Tongue (tissue), 1 donor: ENCODE measurements at regions not wholly inside any gene's neighbourhood (a gene's known extent, or its start where the extent isn't known, plus 50 kb on each side); places are given as distances from the start of the nearest gene placed in this dataset.
A peak's percentile ranks its signal among the peaks of the same experiment; 100 is the strongest.

Experiments
- DNase-seq: peaks from one replicate; pipeline ENCODE4 v3.0.0-alpha.2; 2015

DNA sequence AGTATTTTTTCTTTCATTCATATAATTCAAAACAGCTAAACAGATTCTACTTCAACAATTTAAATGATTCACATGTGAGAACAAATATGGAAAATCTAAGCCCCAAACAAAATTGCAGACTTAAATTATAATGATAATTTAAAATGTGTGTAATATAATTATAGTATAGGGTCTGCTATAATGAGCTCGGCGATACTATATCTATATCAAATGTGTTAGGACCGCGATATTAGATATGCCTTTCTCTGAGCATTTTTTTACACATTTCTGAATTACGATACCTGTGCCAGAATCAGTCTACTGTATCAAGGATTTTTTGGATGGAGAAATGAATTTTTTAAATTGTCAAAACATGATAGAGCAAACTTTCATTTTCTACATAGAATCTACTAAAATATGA is 808.8 kb upstream of the POU3F3 start:
- DNase-seq: no peak

DNA sequence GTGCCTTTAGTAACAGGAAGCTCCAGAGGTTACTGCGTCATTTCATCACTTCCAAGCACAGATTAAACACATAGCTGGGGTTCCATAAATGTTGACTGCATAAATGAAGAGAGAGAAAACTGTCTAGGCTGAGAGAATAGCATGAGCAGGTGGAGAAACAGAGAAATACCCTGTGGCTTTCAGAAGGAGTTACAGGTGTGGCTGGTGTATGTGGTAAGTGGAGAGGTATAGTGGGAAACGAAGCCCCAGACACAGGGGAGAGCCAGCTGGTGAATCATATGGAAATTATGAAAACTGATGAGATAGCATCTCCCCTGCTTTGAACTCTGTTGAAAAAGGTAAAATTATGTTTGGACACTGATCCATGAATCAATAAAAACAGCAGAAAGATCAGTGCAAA is 807.4 kb upstream of the POU3F3 start:
- no peak for DNase-seq

DNA sequence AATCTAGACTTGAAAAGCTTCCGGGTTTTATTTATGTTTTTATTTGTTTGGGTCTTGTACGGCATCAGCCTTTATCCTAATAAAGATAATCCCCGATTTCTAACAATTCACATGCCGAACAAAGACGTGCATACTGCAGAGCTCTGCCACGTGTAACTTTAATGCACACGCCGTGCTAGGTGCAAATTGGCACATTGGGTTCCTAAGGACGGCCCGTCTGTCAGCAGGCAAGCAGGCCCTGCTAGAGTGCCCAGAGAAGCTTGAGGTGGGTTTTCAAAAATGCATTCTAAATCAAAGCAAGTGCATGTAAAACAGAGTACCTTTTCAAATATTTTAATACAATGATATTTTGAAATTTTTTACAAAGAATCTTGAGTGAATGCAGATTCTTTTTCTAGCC is 806.4 kb upstream of the POU3F3 start:
- DNase-seq: no peak

DNA sequence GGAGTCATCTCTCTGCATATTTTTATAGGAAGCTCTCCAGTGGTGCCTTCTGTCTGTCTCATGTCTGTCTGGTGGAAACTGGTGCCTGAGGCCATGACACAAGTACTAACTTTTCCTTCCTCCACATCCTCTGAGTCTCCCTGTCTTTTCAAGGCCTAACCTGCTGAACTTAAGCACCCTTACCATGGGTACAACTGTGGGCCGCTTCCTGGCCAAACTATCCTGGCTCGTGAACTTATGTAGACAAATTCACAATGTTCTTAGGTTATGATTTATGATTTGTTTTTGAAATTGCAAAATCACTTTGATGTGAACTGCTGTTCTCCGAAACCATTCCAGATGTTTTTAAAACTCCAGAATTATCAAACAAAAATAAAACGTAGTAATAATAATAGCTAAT is 804.5 kb upstream of the POU3F3 start:
- DNase-seq: no peak

DNA sequence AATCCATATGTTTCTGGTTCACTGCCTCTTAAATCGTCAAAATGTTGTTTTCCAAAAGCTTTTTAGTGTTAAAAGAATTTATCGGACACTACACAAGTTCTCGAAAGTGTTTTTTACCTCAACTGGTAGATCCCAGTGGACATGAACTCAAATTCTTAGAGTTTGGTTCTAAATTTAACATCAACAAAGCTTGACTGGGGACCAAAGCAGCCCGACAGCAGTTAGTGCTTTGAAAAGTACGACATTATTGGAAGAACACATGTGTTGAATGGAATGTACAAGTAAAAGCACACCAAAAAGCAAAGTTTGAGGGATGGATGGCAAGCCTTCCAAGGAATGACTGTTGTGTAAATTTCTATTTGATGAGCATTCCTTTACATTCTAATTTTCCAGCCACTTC is 803.9 kb upstream of the POU3F3 start:
- peak; percentile 62 for DNase-seq

DNA sequence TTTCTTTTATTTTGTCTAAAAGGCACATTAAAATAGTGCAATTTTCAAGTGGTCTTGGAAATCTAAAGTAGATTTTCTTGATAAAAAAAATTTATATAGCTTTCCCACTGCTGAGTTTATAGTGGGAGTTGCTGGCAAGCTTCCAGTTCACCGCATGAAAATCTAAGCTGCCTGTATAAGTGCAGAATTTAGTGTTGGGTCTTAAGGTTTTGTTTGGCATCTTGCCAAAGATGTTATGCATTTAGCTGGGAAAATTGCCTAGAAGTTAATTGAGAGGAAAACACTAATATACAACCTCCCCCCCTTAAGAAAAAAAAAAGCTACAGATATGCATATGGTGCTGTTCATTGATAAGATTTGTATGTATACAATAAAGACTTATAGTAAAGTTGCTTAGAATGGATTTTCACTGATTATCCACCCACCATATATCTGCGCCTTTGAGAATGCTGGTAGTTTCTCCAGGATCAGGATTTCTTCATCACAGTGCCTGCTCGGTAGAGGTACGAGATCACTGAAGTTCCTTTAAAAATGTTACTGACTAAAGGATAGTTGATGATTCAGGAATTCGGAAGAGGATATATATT is 803.2 kb upstream of the POU3F3 start:
- peak; percentile 41 for DNase-seq

DNA sequence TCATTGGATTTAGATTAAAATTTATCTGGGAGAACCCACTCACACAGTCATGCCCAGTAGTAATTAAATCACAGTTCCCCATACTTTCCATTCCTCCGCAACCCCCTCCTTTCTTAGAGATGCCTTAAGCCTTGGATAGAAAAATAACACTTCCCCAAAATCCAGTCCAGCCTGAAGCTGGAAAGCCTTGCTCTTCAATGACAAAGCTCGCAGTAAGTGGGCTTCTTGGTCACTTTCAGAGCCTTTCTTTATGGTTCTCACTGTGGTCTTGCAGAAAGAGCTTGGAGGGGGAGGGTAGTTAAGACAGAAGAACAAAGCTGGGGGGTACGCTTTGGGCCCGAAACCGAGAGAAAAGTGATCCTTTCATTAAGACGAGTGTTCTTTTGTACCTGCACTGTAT is 802.1 kb upstream of the POU3F3 start:
- DNase-seq: no peak

DNA sequence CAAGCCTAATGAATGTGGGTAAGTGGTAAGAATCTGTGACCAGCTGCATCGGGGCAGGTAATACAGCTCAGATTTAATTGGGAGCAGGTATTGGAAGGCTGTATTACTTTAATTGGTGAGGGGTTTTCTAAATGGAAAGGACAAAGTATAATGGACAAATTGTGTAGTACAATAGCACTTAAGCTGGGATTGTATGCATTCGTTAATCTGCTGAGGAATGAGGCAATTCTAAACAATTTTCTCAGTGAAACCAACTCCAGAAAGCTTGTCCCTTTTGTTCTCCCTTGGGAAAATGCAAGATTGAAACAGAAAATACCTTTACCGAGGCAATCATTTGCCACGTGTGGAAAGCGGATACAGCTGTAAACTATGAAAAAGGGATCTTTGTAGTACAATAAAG is 801.6 kb upstream of the POU3F3 start:
- no peak for DNase-seq

DNA sequence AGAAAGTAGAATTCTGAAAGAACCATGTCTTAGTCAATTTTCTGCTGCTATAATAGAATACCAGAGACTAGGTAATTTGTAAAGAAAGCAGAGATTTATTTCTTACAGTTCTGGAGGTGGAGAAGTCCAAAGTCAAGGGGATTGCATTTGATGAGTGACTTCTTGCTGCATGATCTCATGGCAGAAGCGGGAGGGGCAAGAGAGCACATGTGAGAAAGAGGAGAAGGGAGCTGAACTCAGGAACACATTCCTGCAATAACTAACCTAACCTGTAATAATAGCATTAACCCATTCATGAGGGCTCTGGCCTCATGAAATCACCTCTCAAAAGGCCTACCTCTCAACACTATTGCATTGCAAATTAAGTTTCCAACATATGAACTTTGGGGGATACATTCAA is 797.5 kb upstream of the POU3F3 start:
- DNase-seq: no peak

DNA sequence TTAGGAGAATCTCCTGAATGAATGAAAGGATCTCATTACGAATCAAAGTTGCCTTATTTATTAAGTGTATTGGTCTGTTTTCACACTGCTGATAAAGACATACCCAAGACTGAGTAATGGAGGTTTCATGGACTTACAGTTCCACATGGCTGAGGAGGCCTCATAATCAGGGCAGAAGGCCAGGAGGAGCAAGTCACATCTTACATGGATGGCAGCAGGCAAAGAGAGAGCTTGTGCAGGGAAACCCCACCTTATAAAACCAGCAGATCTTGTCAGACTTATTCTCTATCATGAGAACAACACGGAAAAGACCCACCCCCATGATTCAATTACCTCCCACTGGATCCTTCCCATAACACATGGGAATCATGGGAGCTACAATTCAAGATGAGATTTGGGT is 785.2 kb upstream of the POU3F3 start:
- no peak for DNase-seq

DNA sequence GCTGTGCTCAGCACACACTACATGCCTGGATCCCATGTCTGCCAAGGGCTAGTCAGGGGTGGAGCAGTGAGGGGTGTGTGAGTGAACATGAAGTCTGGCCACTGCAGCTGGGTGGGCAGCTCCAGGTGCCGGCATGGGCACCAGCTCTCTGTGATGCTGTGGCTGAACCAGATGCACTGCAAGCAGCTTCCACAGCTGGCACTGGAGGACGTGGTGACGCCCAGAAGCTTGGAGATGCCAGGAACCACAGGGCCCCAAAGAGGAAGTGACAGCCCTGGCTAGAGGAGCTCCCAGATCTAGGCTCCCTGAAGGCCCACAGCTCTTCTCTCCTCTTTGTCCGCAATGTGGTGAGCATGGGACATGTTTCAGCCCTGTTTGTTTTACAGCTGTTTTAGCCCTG is 776.3 kb upstream of the POU3F3 start:
- no peak for DNase-seq

DNA sequence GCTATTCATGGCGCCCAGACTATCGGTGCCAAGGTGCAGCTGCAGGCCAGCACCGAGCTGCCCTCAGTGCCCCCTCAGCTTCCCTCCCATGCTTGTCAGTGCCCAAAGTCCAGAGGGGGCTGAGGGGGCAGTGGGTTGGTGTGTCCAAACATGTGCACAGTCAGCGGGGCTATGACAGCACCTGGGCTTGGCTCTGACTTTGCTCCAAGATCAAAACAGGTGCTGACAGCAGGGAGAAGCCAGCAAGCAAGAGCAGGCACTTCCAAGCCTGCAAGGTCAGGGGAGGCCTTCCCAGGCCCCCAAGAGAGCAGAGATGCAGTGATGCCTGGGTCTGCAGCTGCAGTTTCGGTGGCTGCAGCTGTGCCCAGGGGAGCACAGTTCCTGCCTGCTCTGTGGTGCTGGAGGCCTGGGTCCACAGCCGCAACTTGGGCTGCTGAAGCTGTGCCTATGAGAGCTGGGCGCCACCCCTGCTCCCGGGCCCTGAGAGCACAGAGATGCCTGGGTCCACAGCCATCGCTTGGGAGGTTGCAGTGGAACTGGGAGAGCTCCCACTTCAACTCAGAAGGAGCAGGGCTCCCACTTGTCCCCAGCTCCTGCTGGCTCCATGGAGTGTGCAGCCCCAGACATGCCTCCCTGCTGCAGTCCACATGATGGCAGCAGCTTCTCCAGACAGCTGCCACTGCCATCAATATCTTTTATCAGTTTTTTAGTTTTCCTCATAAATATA is 775.3 kb upstream of the POU3F3 start:
- no peak for DNase-seq

DNA sequence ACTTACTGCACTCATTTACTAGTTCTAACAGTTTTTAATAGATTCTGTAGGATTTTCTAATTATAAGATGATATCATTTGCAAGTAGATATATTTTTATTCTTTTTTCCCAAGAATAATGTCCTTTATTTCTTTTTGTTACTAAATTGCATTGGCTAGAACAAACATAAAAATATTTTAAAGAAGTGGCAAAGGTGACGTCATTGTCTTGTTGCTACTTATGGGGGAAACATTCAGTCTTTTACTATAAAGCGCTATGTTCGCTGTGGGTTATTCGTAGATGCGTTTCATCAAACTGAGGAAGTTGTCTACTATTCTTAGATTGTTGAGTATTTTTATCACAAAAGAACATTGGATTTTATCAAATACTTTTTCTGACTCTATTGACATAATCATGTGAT is 765.2 kb upstream of the POU3F3 start:
- DNase-seq: no peak

DNA sequence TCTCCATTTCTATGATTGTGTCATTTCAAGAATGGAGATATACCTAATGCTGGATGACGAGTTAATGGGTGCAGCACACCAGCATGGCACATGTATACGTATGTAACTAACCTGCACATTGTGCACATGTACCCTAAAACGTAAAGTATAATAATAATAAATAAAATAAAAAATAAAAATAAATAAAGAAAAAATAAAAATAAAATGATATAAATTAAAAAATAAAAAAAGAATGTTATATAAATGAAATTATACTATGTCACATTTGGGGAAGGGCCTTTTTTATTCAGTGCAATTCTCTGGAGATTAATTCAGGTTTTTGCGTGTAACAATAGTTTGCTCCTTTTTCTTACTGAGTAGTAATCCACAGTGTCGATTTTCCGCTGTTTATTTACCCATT is 763.5 kb upstream of the POU3F3 start:
- DNase-seq: no peak

DNA sequence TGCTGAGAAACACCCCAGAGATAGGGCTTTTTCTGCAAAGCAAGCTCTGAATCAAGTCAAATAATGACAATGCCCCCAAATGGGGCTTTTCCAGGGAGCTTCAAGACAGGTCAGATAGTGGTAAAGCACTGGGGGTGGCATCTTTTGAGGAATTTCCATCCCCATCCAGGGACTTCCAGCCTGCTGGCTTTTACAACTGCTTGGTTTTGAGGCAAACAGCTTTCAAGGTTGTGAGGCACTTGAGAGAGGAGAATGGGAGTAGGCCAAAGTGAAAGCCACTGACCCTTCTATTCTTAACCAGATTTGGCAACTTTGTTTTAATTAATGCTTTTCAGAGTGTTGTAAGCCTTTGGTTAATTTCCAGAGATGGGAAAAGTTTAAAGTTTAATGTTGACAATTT is 762.0 kb upstream of the POU3F3 start:
- no peak for DNase-seq

DNA sequence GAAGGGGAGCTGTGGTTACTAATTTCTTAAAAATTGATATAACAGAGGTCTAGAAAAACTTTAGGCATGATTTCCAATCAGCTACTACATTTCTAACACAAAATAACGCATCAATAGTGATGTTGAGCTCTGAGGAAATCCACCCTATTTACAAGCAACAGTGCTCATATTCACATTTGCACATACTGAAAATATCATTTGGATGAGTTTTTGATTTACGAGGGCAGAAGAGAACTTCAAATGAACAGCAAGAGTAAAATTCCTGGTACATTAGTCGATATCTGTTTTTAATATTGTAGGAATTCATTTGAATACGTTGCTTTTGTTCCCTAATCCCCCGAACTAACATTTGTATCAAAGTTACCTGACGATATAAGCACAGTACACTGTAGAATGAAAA is 761.0 kb upstream of the POU3F3 start:
- no peak for DNase-seq

DNA sequence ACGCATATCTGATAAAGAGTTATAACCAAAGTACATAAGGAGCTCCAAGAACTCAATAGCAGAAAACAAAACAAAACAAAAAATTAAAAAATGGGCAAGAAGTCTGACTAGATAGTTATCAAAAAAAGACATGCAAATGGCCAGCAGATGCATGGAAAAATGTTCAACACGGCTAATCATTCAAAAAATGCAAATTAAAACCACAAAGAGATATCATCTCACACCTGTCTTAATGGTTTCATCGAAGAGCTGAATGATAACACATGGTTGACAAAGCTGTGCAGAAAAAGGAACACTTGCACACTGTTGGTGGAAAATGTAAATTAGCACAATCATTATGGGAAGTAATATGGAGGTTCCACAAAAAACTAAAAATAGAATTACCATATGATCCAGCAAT is 751.3 kb upstream of the POU3F3 start:
- DNase-seq: no peak

DNA sequence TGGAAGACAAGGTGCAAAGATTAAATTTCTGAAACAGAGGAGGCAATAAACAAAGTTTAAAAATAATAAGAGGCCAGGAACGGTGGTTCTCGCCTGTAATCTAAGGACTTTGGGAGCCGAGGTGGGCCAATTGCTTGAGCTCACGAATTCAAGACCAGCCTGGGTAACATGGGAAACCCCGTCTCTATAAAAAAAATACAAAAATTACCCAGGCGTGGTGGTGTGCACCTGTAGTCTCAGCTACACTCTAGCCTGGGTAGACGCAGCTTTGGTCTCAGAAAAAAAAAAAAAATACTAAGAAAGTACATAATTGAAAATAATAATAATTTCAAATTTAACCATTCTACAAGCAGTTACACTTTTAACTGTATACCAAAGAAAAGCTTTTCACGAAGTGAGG is 744.6 kb upstream of the POU3F3 start:
- no peak for DNase-seq

DNA sequence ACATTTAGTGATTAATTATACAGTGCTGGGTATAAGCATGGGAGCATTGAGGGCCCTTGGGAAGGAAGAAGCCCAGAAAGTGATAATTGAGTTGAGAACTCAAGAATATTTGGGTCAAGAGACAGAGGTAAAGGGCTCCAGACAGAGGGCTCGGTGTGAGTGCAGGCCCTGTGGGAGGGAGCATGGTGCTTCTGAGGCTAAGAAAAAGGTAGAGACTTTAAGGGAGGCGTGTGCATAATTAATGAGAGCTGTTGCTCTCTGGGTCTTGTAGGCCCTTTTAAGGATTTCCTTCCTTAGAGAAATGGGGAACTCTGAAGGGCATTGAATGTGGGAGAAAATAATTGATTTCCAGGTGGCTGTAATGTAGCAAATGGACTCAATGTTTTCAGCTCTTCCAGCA is 735.0 kb upstream of the POU3F3 start:
- no peak for DNase-seq

DNA sequence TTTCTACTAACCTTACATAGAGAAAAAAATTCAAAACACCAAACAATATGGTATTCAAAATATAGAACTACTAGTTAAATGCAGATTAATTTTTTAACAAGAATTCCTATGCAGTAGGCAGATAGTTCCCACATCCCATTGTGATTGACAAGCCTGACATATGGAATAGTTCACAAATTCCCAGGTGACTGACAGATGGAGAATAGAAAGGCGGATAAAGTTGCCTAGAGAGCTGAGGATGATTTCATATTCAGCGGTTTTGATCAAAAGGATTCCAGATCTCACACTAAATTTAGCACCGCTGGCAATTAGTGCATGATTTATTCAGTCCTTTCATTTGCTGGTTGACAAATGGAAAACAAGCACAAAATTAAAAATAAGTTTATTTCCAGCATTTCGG is 733.7 kb upstream of the POU3F3 start:
- no peak for DNase-seq

DNA sequence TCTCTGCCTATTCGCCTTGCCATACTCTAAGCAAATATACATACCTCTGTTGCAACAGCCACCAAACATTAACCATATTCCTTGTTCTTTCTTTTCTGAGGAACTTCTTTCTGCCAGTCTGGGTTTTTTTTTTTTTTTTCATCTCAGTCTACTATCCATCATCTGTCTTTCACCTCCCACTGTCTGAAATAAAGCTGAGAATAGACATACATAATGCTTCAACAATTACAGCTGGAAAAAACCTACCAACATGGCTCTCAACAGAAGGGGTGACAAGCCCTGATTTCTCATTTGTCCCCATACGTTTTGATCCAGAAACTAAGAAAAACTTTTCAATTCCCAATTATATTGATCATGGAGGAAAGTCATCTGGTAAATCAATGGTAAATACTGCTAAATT is 728.8 kb upstream of the POU3F3 start:
- no peak for DNase-seq

DNA sequence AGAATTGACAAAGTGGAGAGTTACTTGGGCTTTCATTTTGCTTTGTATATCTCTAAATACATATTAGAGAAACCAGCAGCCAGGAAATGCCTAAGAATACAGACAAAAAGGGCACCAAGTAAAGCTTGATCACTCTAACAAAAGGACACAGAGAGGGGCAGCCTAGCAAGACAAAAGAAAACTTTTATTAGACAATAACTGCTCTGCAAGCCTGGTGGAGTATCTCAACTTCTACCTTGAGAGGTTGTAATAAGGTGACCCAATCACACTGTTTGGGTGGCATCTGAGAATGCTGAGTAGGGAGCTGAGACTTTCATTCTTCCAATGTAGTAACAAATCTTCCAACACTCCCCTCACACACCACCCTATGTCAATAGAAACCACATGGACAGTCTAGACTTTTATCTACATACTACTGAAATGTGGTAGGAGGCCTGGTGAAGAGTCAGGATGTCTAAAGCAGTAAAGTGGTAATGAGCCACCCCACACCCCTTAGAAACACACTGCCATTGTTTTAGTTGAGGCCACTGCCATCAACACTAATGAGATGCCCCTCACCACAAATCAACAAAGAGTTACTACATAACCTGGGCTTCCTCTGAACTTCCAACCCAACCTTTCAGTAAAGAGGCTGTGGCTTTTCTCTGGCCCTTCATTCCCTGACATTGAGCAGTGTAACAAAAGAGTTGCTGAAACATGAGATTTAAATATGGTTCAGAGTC is 726.7 kb upstream of the POU3F3 start:
- DNase-seq: no peak

DNA sequence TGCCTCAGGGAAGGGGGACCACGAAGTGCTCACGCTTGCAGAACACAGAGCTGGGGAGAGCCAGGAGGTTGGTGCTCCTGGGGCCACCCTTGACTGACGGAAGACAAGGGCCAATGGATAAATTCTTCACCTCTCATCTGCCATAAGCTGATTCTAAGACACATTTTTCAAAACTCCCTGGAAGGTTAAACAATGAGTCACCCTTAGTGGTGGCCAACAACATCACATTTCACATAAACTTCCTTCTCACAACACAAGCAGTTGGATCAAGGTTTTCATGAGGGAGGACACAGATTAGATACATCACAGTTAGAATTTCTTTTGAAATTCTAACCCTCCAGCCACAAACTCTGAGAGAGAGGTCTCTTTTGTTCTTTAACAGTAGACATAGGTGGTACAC is 713.6 kb upstream of the POU3F3 start:
- no peak for DNase-seq

DNA sequence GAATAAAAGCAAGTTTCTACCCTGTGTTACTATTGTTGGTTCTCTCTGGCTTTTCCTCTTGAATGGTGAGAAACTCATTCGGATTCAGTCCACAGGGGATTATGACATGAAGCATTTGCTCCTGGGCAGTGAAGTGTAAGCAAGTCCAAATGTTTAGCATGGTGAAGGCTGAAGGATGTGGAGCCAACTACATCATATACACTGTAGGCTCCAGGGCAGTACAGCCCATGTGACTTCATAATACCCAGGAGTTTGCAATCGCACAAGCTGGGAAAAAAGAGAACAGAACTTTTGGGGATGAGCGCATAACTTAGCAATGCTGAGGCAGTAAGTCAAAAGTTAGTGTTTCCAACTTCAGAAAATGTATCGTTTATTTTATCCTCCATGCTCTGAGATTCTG is 695.7 kb upstream of the POU3F3 start:
- DNase-seq: peak; percentile 37
